ENCODE measurements at regions not wholly inside any gene's neighbourhood (a gene's known extent, or its start where the extent isn't known, plus 50 kb on each side); places are given as distances from the start of the nearest gene placed in this dataset.

DNA sequence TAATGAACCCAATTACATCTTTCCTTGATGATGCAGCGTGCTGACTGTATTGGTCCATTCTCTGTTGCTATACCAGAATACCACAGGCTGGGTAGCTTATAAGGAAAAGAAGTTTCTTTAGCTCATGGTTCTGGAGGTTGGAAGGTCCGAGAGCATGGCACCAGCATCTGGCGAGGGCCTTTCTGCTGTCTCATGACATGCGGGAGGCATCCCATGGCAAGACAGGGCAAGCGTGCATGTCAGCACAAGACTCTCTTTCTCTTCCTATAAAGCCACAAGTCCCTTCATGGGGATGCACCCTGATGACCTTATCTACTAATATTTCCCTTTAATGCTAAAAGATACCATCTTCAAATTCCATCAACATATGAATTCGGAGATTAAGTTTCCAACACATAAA is 122.8 kb upstream of the FHL2 start:
- TF ChIP-seq, protein P1, sequence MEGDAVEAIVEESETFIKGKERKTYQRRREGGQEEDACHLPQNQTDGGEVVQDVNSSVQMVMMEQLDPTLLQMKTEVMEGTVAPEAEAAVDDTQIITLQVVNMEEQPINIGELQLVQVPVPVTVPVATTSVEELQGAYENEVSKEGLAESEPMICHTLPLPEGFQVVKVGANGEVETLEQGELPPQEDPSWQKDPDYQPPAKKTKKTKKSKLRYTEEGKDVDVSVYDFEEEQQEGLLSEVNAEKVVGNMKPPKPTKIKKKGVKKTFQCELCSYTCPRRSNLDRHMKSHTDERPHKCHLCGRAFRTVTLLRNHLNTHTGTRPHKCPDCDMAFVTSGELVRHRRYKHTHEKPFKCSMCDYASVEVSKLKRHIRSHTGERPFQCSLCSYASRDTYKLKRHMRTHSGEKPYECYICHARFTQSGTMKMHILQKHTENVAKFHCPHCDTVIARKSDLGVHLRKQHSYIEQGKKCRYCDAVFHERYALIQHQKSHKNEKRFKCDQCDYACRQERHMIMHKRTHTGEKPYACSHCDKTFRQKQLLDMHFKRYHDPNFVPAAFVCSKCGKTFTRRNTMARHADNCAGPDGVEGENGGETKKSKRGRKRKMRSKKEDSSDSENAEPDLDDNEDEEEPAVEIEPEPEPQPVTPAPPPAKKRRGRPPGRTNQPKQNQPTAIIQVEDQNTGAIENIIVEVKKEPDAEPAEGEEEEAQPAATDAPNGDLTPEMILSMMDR (tag by site-specific recombination; IDR thresholded peaks at IDR 0.05): no peak
- TF ChIP-seq ZNF776 (tag by site-specific recombination; IDR thresholded peaks at IDR 0.05; ENCODE audit: borderline replicate concordance) (no peak), ZBTB20 (tag by site-specific recombination; IDR thresholded peaks at IDR 0.05) (no peak), ZNF169 (tag by site-specific recombination; IDR thresholded peaks at IDR 0.05) (no peak)
- TF ChIP-seq, protein P2, sequence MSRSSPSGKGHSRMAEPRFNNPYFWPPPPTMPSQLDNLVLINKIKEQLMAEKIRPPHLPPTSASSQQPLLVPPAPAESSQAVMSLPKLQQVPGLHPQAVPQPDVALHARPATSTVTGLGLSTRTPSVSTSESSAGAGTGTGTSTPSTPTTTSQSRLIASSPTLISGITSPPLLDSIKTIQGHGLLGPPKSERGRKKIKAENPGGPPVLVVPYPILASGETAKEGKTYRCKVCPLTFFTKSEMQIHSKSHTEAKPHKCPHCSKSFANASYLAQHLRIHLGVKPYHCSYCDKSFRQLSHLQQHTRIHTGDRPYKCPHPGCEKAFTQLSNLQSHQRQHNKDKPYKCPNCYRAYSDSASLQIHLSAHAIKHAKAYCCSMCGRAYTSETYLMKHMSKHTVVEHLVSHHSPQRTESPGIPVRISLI (tag by site-specific recombination; IDR thresholded peaks at IDR 0.05): no peak
